Prostate gland (tissue), 2 donors: ENCODE measurements at regions not wholly inside any gene's neighbourhood (a gene's known extent, or its start where the extent isn't known, plus 50 kb on each side); places are given as distances from the start of the nearest gene placed in this dataset.

Experiments used
- CTCF ChIP-seq, 4 experiments: fragments of 200-600 bp in 2 of 4; fragments of 450-650 bp in 2 of 4; sonication (generic) in 2 of 4; IDR thresholded peaks; 1 replicate in 3 of 4; 2 replicates in 1 of 4; pipeline ENCODE4 v1.5.1; 2016 to 2019; ENCODE audit warnings: antibody characterized with exemption in 4 of 4, mild to moderate bottlenecking in 2 of 4, moderate library complexity in 2 of 4
- POLR2A ChIP-seq: fragments of 450-650 bp; IDR thresholded peaks from one replicate; pipeline ENCODE4 v1.6.1; 2016; ENCODE audit warnings: antibody characterized with exemption, mild to moderate bottlenecking

- TF ChIP-seq CTCF (IDR thresholded peaks at IDR 0.05), result no peak
- no peak for TF ChIP-seq POLR2A
Observed at GRCh38 chr1:224054012-224054411, 59.9 kb upstream of the FBXO28 start.
